ENCODE measurements at regions not wholly inside any gene's neighbourhood (a gene's known extent, or its start where the extent isn't known, plus 50 kb on each side); places are given as distances from the start of the nearest gene placed in this dataset.

DNA sequence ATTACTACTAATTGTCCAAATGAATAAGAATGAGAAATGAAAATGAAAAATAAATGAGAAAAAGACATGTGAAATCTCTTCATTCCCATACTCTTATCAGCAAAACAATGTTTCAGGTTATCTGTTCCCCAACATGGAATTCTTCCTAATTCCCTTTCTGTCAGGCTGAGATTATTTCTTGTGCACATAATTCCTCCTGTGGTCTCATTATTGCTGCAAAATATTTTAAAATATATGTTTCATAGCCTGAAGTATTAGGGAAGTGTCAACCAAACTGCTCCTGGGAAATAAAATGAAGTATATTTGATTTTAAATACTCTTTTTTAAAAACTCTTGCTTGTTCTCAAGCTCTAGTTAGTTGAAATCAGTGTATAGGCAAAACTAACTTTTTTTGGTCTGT is 314.9 kb downstream of the USP25 start:
- TF ChIP-seq TAF1 (IDR thresholded peaks at IDR 0.05; ENCODE audit: borderline replicate concordance, low read depth, low read length) (no peak), POLR2AphosphoS5 (IDR thresholded peaks at IDR 0.05; ENCODE audit: low read depth, low read length) (no peak)

All from GM12892 (cell line).